HG03432 (cell line): ENCODE measurements at regions not wholly inside any gene's neighbourhood (a gene's known extent, or its start where the extent isn't known, plus 50 kb on each side); places are given as distances from the start of the nearest gene placed in this dataset.

Source experiments
- ATAC-seq: cut with Tn5 transposase; IDR thresholded peaks from one replicate; pipeline ENCODE4 v1.9.1; 2021; ENCODE audit warnings: mild to moderate bottlenecking, moderate library complexity; ENCODE audit not compliant: unreplicated experiment

DNA sequence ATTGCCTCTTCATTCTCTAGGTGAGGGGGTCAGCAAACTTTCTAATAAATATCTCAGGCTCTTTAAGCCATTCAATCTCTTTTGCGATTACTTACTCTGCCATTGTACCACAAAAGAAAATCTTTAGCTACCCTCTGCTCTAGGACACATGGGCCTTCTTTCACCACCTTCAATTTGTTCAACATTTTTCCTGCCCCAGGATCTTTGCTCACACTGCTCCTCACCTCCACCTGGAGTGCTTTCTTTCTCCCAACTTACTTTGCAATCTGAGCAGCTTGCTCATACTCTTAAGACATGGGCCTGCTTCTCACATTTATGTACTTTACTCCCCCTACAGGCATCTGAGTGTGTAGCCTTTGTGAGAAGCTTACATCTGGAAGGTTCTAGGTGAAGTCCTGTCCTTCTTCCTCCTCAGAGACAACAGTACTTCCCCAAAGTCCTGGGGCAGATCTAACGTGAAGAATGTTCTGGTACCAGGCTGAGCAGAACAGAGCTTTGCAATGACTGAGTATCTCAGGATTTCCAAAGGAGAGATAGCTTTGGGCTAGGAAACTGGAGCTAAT lies 55.0 kb upstream of the PRDM5 start:
- ATAC-seq = peak; percentile 92

DNA sequence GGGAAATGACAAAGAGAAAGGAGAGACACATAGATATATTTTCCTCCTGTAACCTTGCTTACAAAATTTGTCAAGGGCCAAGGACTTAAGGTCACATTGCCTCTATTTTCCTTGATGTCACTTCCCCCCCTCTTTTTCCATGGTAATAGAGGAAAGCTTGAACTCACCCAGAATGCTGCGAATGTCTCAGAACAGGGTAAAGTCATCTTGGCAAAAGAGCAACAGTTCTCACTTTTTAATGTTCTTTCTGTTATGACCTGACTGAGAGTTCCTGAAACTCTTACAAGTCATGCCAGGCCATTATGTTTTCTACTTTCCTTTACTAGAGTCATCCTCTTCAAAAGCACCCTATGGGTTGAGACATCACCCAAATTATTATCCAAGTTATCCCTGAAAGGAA lies 50.7 kb upstream of the PRDM5 start:
- no peak for ATAC-seq
